Glomerular endothelial cell (primary cell): ENCODE measurements at regions not wholly inside any gene's neighbourhood (a gene's known extent, or its start where the extent isn't known, plus 50 kb on each side); places are given as distances from the start of the nearest gene placed in this dataset.

Experiments used
- DNase-seq: peaks from one replicate; pipeline ENCODE4 v3.0.0-alpha.2; 2011; ENCODE audit warnings: low read depth, low spot score; ENCODE audit errors: extremely low read depth

DNA sequence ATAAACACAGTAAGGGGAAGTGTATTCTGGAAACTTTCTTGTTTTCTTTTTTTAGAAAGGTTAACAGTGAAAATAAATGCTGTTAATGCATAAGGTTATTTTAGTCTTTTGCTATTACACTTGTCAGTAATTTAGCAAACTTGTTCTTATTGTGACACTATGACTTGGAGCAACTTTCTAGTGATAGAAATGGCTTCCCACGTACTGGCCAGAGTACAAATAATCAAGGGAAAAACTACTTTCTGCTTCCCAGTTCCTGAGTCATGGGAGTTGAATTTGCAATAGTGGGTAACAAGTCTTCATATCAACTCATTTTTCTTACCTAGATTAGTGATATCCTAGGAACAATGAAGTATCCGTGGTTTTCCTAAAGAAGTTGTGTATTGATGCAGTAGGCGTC lies 1072.3 kb downstream of the FLRT2 start:
- no peak for DNase-seq

DNA sequence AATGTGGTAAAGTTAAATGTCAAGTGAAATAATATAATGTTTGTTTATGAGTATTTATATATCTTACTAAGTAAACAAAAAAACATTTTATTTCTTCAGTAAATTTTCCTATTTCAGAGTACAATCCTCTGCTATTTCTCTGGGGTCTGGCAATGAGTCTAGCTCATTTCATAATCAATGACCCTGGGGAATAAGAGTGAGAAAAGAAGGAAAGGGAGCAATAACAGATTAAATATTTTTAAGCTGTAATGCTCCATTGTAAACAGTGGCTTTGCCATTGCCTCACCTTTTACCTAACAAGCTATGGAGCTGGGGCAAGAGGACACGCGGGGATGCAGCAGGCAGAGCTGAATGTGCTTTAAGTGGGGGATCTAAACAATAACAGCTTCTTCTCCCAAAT lies 1071.9 kb downstream of the FLRT2 start:
- DNase-seq, result no peak

- DNase-seq, result no peak
These were observed 1067.3 kb downstream of the FLRT2 start for GRCh38 chr14:86597279-86597678.

DNA sequence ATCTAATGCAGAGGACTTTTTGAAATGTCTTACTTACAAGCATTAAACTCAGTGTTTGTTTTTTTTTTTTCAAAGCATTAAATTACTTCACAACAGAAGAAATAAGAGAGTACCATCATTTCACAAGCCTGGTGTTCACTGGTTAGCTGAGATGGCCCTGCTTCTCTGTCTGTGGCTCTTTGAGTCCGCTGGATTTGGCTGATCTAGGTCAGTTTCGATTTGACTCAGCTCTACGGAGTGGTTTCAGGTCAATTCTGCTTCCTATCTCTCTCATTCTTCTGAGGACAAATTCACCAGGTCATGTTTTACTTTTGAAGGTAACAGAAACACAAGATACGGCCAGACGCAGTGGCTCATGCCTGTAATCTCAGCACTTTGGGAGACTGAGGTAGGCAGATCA lies 1066.1 kb downstream of the FLRT2 start:
- no peak for DNase-seq

GRCh38 chr14:86575141-86575540 lies 1045.2 kb downstream of the FLRT2 start:
- no peak for DNase-seq

DNA sequence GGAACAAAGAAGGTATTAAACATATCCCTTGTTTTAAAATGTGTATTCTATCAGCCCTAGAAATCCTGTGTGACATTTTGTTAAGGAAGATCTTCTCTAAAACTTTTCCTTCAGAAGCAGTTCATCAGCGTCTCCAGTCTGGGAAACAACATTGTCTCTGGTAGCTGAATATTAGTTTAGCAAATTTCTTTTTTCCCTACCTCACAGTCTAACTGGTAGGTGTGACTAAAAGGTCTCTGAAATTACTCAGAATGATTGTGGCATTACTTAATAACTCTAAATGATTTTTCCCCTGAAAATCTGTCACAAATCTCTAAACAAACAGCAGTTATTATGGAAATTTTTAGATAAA lies 1044.8 kb downstream of the FLRT2 start:
- DNase-seq, result no peak

DNA sequence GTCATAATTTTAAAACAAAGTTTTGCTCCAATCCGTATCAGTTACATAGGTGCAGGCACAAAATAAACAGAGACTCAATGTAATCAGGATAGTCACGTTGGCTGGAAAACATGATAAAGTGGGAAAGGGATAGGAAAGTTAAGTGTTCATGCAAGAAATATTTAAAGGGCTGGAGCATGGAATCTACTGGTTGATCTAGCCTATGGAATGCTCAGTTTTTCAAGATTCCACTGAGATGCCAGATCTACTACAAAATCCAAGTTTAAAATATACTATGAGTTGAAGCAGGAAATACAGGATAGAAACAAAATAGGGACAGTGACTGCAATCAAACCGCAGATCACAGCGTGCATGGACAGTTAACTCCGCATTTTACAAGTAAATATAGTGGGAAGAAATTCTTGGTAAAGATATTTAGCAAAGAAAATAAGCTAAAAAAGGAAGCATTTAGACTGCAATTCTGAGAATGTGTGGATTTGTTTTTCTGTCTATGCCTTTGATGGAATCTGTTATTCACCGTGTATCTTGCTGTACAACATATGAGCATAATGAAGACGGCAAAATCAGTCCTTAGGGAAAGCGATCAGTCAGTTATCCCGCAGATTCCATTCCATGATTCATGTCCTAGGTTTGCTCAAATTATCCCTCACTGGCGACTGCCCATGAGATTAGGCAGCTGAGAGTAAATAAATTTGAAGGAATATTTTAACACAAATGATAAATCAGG lies 1044.3 kb downstream of the FLRT2 start:
- no peak for DNase-seq

- no peak for DNase-seq
These were observed 1040.4 kb downstream of the FLRT2 start for GRCh38 chr14:86570371-86570770.

DNA sequence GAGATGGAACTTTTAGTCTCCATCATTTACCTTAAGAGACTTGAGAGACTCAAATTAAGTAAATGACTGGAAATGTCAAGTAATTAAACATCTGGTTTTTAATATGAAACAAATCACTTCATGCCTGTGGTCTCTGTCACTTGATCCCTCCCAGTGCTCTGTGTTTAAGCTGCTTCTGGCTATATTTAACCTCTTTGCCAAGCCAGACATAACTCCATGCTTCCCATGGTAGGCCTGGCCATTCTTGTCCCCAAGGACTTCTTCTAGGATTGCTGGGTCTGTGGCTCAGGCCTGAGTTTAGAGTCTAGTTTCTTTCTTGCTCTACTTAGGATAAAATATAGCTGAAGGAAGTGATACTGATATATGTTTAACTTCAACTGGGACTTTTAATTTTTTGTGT lies 1013.6 kb downstream of the FLRT2 start:
- no peak for DNase-seq

DNA sequence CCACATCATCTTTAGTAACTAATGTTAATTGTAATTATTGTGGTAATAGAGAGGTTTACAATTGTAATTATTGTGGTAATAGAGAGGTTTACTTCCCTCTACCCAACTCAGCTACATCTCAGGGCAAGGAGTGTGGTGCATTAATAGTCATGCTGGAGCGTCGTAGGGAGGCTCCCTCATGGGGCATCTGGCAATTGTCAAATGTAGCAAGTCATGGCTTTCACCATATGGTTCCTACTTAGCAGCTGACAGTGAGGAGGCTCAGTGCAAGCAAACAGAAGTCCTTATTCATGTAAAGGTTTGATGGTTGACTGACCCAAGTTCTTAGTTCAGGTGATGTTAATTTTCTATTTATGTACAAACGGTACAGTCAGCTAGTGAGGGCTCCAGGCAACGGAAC lies 1012.0 kb downstream of the FLRT2 start:
- no peak for DNase-seq

GRCh38 chr14:86540636-86541247 lies 1010.8 kb downstream of the FLRT2 start:
- DNase-seq, result no peak

DNA sequence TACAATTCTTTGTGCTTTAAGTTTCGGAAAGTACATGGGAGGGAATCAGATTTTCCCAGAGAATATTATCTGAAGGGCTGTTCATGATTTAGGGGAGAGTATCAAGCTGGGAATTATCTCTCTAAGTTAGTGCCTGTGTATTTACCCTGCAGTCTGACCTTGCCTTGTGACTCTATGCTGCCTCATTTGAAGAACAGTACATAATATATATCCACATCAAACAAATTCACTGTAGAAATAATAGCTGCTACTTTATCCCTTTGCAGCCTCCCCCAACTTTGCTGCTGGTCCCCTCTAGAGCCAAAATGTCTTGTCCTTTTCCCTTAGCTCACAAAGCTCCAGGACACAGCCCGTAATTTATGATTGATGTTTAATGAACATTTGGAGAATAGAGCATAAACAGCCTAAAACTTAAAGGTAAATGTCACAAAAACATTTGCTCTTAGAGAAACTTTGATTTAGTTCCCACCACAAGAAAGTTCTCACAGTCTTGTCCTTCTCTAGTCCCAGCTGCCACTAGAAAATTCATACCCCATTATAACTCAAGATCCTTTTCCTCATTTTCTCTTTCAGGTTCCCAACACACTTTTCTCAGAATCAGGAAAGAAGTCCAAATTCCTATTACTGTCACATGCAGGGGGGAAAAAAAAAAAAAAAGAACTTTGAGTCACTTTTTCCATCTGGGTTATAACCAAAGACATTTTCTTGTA lies 1009.6 kb downstream of the FLRT2 start:
- DNase-seq, result no peak

DNA sequence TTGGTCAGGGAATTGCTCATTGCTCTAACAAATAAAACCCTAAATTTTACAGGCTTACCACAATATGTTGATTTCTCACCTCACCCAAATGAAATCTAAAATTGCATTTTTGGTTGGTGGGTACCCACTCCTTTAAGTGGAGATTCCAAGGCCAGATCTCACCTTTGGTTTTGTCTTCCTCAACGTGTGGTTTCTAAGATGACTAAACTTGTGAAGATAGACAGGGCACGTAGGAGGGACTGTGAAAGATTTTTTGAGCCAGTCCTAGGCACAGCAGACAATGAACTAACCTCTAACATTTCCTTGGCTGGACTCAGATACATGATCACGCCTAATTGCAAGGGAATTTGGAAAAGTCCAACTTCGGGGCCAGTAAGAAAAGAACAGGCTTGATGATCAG lies 1003.9 kb downstream of the FLRT2 start:
- DNase-seq, result no peak

DNA sequence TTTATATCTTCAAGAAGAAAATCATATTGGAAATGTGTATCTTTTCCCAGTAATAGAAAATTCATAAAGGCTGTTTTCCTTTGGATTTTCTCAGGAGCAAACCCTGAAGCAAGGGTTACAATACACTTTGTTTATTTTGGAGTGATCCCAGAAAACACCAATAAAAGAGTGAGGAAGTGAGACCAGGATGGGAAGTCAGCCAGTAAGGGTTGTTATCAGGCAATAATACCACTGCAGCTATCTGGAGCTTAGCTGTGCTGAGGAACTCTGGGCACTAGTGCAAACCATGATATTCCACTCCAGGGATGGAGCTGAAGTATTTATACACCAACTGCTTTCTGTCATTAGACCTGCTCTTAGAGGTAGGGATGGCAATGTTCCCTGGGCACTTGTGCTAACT lies 1002.3 kb downstream of the FLRT2 start:
- no peak for DNase-seq

DNA sequence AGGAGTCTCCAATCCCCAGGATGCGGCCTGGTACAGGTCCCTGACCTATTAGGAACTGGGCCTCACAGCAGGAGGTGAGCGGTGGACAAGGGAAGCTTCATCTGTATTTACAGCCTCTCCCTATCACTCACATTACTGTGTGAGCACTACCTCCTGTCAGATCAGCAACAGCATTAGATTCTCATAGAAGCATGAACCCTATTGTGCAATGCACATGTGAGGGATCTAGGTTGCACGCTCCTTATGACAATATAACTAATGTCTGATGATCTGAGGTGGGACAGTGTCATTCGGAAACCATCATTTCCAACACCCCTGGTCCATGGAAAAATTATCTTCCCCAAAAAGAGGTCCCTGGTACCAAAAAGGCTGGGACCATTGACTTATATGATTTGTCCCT lies 1000.5 kb downstream of the FLRT2 start:
- no peak for DNase-seq

- DNase-seq, result no peak
These were observed 997.4 kb downstream of the FLRT2 start for GRCh38 chr14:86527312-86527711.

GRCh38 chr14:86525673-86526072 lies 995.7 kb downstream of the FLRT2 start:
- DNase-seq, result no peak

DNA sequence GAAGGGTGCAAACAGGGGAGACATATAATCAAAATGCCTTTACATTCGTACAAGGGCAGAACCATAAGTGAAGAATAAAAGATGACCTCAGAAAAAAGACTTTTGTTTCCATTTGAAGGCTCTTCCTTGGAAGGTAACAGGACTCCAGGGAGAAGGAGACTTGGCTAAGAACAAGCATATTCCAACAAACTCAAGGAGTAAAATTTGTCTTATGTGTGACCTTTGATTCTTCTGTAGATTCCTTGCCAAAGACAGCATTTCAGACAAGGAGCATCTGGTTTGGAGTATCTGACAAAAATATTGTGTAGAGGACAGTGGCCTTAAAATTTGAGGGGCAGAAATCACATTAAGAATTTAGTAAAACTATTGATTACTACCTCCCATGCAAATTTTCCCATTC lies 991.9 kb downstream of the FLRT2 start:
- no peak for DNase-seq

DNA sequence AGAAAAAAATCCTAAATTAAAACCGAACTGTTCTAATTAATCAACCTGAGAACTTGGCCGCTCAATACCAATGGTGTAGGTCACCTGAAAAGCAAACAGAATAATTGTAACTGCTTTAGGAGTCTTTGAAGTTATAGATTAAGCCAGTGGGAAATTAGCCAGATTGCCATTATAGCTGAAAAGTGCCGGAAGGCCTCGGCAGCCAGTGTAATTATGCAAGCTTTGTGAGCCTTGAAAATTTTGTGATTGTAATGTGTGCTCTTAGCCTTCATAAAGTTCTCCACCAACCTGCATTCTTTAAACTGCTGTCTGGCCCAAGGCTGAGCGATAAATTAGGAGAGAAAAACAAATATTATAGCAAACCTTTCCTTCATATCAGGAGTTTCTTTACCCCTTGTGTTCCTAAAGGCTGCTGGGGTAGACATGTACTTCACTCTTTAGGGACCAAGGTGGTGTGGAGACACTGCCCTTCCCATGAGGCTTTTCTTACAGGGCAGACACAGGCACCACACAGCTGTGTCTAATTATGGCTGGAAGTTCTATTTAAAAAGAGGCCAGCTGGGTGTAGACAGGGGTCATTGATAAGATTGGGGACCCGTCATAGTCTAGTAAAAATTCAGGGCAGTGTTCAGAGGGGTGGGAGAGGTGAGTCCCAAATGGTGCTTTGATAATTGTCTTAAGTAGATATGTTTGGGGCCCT lies 991.2 kb downstream of the FLRT2 start:
- no peak for DNase-seq

DNA sequence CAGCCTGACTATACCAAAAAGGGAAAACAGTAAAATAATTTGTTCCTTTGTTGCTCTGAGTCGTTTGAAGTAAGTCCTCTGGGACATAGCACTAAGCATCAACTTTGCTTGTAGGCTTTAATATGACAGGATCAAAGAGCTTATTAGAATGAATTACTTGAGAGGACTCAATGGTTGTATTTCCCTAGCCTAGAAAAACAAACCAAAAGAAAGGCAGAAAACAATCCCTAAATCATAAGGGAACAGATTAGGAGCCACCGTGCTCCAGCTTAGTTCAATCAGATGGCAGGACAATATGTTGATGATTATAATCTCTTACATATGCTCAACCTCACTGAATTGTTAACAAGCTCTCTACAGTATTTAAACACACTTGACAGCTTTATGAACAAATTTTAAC lies 988.4 kb downstream of the FLRT2 start:
- DNase-seq, result no peak

GRCh38 chr14:86515195-86515594 lies 985.3 kb downstream of the FLRT2 start:
- DNase-seq, result no peak

- no peak for DNase-seq
These were observed 983.6 kb downstream of the FLRT2 start for GRCh38 chr14:86513564-86513963.
